Colonic mucosa (tissue), 4 donors: ENCODE measurements at regions not wholly inside any gene's neighbourhood (a gene's known extent, or its start where the extent isn't known, plus 50 kb on each side); places are given as distances from the start of the nearest gene placed in this dataset.
A peak's percentile ranks its signal among the peaks of the same experiment; 100 is the strongest.

Source experiments
- DNase-seq: peaks from one replicate; pipeline ENCODE4 v3.0.0-alpha.2; 2020
- H3K27ac ChIP-seq: fragments of 200-600 bp; one replicate; pipeline ENCODE4 v1.8.0; 2021
- H3K27me3 ChIP-seq: fragments of 200-600 bp; one replicate; pipeline ENCODE4 v1.8.0; 2021
- H3K36me3 ChIP-seq: fragments of 200-600 bp; one replicate; pipeline ENCODE4 v1.8.0; 2021
- H3K4me1 ChIP-seq: fragments of 200-600 bp; one replicate; pipeline ENCODE4 v1.8.0; 2021; ENCODE audit warnings: mild to moderate bottlenecking
- H3K4me3 ChIP-seq: fragments of 200-600 bp; one replicate; pipeline ENCODE4 v1.8.0; 2021
- H3K9ac ChIP-seq, 2 donors: one replicate each; pipeline ENCODE4 v1.7.0; 2013; ENCODE audit warnings: control low read depth in 2 of 2, low read depth in 2 of 2, low read length in 2 of 2
- H3K9me3 ChIP-seq: fragments of 200-600 bp; one replicate; pipeline ENCODE4 v1.8.0; 2021
- intact Hi-C: fragments of 100-400 bp; cut with DNase I; formaldehyde crosslinking; loops from one replicate; pipeline ENCODE4 v1.14.1; 2022
- TF ChIP-seq, protein P1 (sequence below): fragments of 200-600 bp; IDR thresholded peaks from one replicate; pipeline ENCODE4 v1.8.0; 2022; ENCODE audit warnings: antibody characterized with exemption, mild to moderate bottlenecking
- donor health status: healthy.
- donor health status: DM: no; HTN: no; CAD: no.
- donor health status: DM: no; HTN: no; CAD: no.

DNA sequence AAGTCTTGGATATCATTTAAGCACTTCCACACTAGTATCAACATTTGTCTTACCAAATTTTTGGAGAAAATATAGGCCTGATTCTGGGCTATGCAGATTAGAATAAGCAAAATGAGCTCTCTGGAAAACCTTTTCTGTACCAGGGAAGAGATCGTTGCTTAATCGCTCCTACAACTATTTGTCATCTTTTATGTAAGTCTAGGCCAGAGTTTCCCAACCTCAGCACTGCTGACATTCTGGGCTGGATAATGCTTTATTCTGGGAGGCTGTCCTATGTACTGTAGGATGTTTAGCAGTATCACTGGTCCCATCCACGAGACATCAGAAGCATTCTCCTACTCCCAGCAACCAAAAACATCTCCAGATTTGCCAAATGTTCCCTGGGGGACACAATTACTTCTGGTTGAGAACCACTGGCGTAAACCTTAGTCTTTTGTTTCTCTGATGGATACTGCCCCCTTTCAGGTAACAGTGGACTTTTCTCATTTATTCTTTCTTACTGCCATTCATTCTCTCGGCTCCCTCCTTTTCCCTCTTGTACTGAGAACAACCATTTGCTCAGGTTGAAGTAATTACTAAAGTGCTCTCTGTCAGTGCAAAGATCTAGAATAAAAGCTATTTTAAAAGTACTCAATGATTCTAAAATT lies 316.9 kb upstream of the E2F7 start:
- Histone ChIP-seq H3K4me3 (no peak overlapping the region), H3K27ac (no peak overlapping the region), H3K36me3 (no peaks in the 10 kb centered on the region), H3K9ac (no peak overlapping the region), H3K27me3 (no peaks in the 10 kb centered on the region), H3K9me3 (no peaks in the 10 kb centered on the region), H3K4me1 (no peaks in the 10 kb centered on the region)
- TF ChIP-seq, protein P1, sequence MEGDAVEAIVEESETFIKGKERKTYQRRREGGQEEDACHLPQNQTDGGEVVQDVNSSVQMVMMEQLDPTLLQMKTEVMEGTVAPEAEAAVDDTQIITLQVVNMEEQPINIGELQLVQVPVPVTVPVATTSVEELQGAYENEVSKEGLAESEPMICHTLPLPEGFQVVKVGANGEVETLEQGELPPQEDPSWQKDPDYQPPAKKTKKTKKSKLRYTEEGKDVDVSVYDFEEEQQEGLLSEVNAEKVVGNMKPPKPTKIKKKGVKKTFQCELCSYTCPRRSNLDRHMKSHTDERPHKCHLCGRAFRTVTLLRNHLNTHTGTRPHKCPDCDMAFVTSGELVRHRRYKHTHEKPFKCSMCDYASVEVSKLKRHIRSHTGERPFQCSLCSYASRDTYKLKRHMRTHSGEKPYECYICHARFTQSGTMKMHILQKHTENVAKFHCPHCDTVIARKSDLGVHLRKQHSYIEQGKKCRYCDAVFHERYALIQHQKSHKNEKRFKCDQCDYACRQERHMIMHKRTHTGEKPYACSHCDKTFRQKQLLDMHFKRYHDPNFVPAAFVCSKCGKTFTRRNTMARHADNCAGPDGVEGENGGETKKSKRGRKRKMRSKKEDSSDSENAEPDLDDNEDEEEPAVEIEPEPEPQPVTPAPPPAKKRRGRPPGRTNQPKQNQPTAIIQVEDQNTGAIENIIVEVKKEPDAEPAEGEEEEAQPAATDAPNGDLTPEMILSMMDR = no peak
- intact Hi-C loops = no loop called here
- DNase-seq = no peak

DNA sequence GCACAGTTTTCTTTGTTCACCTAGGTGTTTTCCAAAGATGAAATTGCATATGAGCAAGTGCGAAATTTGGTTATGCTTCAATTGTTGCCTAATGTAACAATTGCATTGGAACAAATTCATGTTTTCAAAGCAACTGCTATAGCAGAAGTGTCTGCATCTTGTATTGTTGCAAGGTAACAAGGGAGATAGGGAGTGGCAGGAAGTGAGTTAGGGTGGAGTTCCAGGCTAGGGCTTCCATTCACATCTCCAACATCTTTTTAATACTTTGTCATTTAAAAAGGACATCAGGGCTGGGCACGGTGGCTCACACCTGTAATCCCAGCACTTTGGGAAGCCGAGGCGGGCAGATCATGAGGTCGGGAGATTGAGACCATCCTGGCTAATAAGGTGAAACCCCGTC lies 312.3 kb upstream of the E2F7 start:
- Histone ChIP-seq H3K9ac (no peak overlapping the region), H3K4me1 (no peaks in the 10 kb centered on the region), H3K27ac (no peak overlapping the region), H3K27me3 (no peaks in the 10 kb centered on the region), H3K9me3 (no peaks in the 10 kb centered on the region), H3K36me3 (no peaks in the 10 kb centered on the region), H3K4me3 (no peak overlapping the region)
- TF ChIP-seq, protein P1 = no peak
- no peak for DNase-seq
- intact Hi-C loops = no loop called here

DNA sequence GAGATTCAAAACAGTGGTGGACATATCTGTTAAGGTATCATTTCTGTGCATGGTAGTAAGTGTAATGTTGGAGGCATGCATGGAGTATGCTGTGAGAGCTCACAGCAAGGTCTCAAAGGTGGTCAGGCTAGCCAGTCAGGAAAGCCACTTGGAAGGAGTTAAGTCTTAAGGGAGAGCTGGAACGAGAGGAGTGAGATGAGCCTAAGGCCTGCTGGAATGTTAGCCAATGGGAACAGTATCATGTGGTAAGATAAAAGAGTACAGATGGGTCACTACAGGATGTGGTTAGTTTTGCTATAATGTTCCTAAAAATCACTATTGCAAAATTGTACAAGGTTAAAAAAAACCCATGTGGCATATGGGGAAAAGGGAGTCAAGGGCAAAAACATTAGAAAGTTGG lies 311.7 kb upstream of the E2F7 start:
- no peaks in the 10 kb centered on the region for H3K4me1 ChIP-seq
- TF ChIP-seq, protein P1 = no peak
- no peaks in the 10 kb centered on the region for H3K36me3 ChIP-seq
- H3K27me3 ChIP-seq = no peaks in the 10 kb centered on the region
- no peaks in the 10 kb centered on the region for H3K9me3 ChIP-seq
- no peak overlapping the region for H3K9ac ChIP-seq
- no peak overlapping the region for H3K4me3 ChIP-seq
- intact Hi-C loops = no loop called here
- no peak overlapping the region for H3K27ac ChIP-seq
- DNase-seq = no peak

DNA sequence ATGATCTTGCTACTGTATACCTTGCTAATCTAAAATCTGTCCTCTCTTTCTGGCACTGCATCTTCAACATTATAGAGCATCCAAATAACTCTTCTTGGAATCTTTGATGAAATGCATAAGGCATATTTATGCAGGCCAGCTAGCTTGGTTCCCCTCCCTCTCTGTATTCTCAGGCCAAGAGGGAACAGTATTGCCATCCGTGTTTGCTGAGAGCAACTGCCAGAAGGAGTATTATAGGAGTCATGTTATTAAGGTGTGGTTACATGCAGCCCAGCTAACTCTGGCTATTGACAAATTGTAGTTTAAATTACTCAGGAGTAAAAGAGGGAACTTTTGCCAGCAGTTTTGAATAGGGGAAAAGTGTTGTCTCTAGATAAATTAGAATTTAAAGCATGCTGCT lies 309.3 kb upstream of the E2F7 start:
- intact Hi-C loops = no loop called here
- no peak for DNase-seq
- no peaks in the 10 kb centered on the region for H3K36me3 ChIP-seq
- no peaks in the 10 kb centered on the region for H3K27me3 ChIP-seq
- H3K4me1 ChIP-seq = no peaks in the 10 kb centered on the region
- H3K4me3 ChIP-seq = no peak overlapping the region
- TF ChIP-seq, protein P1 = no peak
- no peak overlapping the region for H3K9ac ChIP-seq
- no peak overlapping the region for H3K27ac ChIP-seq
- no peaks in the 10 kb centered on the region for H3K9me3 ChIP-seq

DNA sequence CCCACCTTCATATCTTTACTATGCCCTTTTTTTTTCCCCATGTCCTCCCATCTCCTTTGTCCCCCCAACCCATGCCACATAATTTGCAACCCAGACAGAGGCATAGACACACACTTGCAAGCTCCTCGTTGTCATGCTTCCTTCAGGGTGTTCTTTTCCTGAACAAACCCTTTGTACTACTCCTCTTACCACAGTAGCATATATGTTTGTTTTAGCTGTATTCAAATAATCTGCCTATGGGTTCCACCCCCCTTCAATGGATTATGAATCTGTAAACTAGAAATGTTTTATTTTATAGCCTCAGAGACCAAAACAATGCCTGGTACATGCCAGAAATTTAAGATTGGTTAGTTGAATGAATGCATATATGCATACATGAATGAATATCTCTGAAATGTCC lies 307.1 kb upstream of the E2F7 start:
- no peaks in the 10 kb centered on the region for H3K27me3 ChIP-seq
- H3K4me1 ChIP-seq = no peaks in the 10 kb centered on the region
- H3K36me3 ChIP-seq = no peaks in the 10 kb centered on the region
- DNase-seq = no peak
- peak overlapping the region; percentile 18 for H3K27ac ChIP-seq
- no peaks in the 10 kb centered on the region for H3K9me3 ChIP-seq
- TF ChIP-seq, protein P1 = no peak
- no peak overlapping the region for H3K4me3 ChIP-seq
- intact Hi-C loops = no loop called here
- no peak overlapping the region for H3K9ac ChIP-seq
